HuH-7.5 (cell line): ENCODE measurements at regions not wholly inside any gene's neighbourhood (a gene's known extent, or its start where the extent isn't known, plus 50 kb on each side); places are given as distances from the start of the nearest gene placed in this dataset.

Experiments used
- DNase-seq: peaks from one replicate; pipeline ENCODE4 v3.0.0; 2011; ENCODE audit warnings: low spot score

GRCh38 chrX:39639871-39640270 is 457.9 kb downstream of the BCOR start:
- no peak for DNase-seq

- no peak for DNase-seq
Observed at GRCh38 chrX:39640866-39641265, 456.9 kb downstream of the BCOR start.

GRCh38 chrX:39642071-39642470 is 455.7 kb downstream of the BCOR start:
- DNase-seq = peak; percentile 19

DNA sequence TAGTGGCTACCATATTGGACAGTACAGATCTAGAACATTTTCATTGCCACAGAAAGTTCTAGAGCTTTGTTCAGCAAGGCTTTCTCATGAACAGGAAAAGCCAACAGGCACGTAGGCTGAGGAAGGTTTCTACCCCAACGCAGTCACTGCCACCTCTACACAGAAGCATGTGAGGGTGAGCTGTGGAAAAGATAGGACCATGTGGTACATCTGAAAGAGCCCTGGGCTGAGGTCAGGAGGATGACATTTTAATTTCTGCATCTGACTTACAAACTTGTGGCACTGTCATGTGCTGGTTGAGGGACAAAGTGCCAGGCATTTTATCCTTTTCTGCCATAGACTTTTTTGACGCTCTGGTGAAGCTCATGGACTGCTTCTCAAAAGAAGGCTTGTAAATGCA is 454.2 kb downstream of the BCOR start:
- DNase-seq = no peak

DNA sequence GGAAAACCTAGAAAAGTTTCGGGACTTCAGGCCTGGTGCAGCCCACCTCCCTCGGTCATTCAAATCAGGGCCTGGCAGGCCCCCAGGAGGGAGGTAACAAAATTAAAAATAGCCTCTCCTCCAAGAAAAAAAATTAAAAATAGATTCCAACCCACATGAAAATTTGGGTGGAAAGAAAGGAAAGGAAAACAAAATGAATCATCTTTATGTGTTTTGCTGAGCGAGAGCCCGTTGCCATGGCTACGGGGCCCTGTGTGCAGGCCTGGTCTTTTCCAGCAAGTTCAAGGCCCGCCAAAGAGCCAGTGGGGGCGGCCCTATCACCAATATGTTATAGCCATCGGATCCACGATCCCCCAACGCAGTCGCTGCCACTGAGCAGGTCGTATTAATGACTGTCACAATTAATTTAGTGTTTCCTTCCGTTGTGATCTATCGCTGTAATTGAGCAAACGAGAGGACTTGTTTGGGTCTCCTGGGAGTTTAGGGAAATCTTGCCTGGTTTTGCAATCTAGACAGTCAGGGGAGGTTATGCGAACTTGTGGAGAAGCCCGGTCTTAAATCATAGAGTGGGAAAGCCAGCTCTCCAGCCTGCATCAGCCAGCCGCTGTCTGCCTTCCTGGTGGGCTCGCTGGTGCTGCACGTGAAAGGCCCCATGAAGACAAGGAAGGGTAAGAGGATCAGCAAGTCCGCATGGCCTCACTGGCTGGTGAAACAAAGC is 452.4 kb downstream of the BCOR start:
- DNase-seq = no peak

GRCh38 chrX:39648548-39649254 is 449.1 kb downstream of the BCOR start:
- no peak for DNase-seq

- DNase-seq = no peak
Observed at GRCh38 chrX:39650768-39651347, 446.9 kb downstream of the BCOR start.

GRCh38 chrX:39652336-39652735 is 445.4 kb downstream of the BCOR start:
- DNase-seq = peak; percentile 12

GRCh38 chrX:39653691-39654090 is 444.1 kb downstream of the BCOR start:
- DNase-seq = no peak

- DNase-seq = no peak
Observed at GRCh38 chrX:39654183-39654925, 443.4 kb downstream of the BCOR start.

- no peak for DNase-seq
Observed at GRCh38 chrX:39654952-39655351, 442.8 kb downstream of the BCOR start.

- DNase-seq = no peak
Observed at GRCh38 chrX:39661116-39661907, 436.4 kb downstream of the BCOR start.

- no peak for DNase-seq
Observed at GRCh38 chrX:39665830-39666518, 431.8 kb downstream of the BCOR start.

DNA sequence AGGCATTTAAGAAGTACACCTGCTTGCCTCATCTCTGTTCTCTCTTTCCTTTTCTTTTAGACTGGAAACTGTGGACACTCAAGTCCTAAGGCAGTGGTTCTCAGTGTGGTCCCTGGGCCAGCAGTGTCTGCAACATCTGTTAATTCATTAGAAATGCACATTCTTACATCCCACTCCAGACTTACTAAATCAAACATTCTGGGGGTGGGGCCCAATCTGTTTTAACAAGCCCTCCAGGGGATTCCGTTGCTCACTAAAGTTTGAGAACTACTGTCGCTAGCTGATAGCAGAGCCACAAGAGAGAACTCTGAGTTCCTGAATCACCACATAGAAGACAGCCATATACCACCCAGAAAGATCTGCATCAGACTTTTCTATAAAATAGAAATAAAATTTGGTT is 430.6 kb downstream of the BCOR start:
- DNase-seq = no peak

DNA sequence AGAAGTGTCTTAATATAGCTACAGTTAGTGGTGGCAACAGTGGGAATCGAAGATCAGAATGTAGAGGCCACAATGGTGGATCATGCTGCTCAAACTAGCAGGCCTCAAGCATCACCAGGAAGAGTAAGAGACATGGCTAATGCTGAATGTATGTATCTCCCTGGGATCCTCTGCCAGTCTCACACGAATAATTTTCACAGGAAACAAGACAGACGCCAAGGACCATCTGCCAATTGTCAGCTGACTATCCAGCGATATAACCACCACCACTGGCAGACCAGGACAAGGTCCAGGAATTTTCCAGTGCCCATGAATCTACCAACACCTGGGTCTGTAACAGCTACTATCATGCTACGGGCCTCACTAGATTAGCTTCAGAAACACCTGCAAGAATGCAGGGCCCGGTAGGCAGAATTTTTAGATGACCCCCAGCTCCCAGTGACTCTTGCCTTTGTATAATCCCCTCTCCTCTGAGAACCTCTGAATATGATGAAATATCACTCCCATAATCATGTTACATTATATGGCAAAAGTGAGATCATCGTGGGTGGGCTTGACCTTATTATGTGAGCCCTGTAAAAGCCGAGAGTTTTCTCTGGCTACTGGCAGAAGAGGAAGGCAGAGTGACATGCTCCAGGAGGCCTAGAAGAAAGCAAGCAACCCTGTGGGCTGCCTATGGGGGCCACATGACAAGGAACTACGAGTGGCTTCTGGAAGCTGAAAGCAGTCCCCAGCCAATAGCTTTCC is 429.8 kb downstream of the BCOR start:
- DNase-seq = no peak

GRCh38 chrX:39669668-39670067 is 428.1 kb downstream of the BCOR start:
- DNase-seq = no peak

DNA sequence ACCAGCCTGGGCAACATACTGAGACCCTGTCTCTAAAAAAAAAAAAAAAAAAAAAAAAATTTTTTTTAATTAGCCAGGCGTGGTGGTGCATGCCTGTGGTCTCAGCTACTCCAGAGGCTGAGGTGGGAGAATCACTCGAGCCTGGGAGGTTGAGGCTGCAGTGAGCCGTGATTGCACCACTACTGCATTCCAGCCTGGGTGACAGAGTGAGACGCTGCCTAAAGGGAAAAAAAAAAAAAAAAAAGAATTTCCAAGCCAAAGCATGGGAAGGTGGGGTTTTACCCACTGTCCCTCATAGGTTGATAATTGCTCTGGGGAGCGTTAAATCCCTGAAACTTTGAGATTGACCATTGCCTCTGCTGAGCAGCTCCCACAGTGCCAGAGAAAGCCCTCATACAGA is 427.5 kb downstream of the BCOR start:
- DNase-seq = no peak

GRCh38 chrX:39672405-39672804 is 425.4 kb downstream of the BCOR start:
- no peak for DNase-seq

DNA sequence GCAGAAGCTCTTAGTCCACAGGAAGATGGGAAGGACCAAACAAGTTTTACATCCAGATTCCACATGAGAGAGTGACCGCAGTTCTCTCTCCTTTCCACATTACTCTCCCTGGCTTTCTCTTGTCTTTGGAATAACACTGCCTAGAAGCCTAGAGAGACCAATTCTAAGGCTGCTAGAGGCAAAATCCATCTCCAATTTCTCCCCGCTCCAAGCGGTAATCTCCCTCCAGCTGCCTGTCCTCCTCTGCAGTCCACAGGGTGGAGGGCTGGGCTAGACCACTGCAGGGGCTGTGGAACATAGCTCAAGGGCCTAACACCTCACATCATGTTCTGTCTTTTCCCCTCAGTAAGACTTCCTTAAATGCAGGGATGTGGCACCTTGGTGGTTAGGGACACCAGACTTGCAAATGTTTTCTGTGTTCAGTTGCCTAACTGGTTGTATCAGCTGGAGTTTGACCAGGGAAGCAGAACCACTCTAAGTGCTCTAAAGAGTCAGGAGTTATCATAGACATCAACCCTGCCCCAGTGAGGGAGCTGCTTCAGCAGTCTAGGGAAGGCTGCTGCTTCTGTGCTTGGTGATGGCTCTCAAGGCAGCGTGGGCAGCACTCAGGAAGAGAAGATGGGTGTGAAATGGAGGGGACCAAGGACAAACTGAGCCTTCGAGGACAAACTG is 423.1 kb downstream of the BCOR start:
- no peak for DNase-seq

GRCh38 chrX:39675162-39675553 is 422.6 kb downstream of the BCOR start:
- no peak for DNase-seq
